Endothelial cell of hepatic sinusoid (primary cell): ENCODE measurements at regions not wholly inside any gene's neighbourhood (a gene's known extent, or its start where the extent isn't known, plus 50 kb on each side); places are given as distances from the start of the nearest gene placed in this dataset.
"Not testable (repeated sequence)": the region's sequence is repeated elsewhere in the genome, so short reads cannot be mapped to it uniquely, and the experiment has no call there.

ENCODE experiments used
- in situ Hi-C: cut with HindIII; loops from 2 replicates; pipeline ENCODE4 v1.10.0; 2017; ENCODE audit warnings: low sequenced_read_pairs

- in situ Hi-C loops: no loop called here
Observed at GRCh38 chr11:109041876-109042275, 377.0 kb downstream of the DDX10 start.

- in situ Hi-C loops: no loop called here
Observed at GRCh38 chr11:109043315-109043714, 378.4 kb downstream of the DDX10 start.

- in situ Hi-C loops: no loop called here
Observed at GRCh38 chr11:109046284-109046992, 375.6 kb upstream of the C11orf87 start.

GRCh38 chr11:109048098-109048497 is 373.9 kb upstream of the C11orf87 start:
- in situ Hi-C loops: no loop called here

GRCh38 chr11:109051200-109051599 is 370.8 kb upstream of the C11orf87 start:
- in situ Hi-C loops: no loop called here

GRCh38 chr11:109059402-109059801 is 362.6 kb upstream of the C11orf87 start:
- in situ Hi-C loops: no loop called here

GRCh38 chr11:109061394-109061793 is 360.6 kb upstream of the C11orf87 start:
- in situ Hi-C loops: no loop called here

- in situ Hi-C loops: no loop called here
Observed at GRCh38 chr11:109062445-109062844, 359.5 kb upstream of the C11orf87 start.

- in situ Hi-C loops: no loop called here
Observed at GRCh38 chr11:109062871-109063270, 359.1 kb upstream of the C11orf87 start.

GRCh38 chr11:109064618-109065311 is 357.2 kb upstream of the C11orf87 start:
- in situ Hi-C loops: not testable (repeated sequence)

- in situ Hi-C loops: no loop called here
Observed at GRCh38 chr11:109071262-109071661, 350.7 kb upstream of the C11orf87 start.

GRCh38 chr11:109071712-109072524 is 350.1 kb upstream of the C11orf87 start:
- in situ Hi-C loops: no loop called here

- in situ Hi-C loops: no loop called here
Observed at GRCh38 chr11:109073032-109073822, 348.8 kb upstream of the C11orf87 start.

- in situ Hi-C loops: no loop called here
Observed at GRCh38 chr11:109075976-109076375, 346.0 kb upstream of the C11orf87 start.

GRCh38 chr11:109076870-109077269 is 345.1 kb upstream of the C11orf87 start:
- in situ Hi-C loops: no loop called here

GRCh38 chr11:109077291-109077920 is 344.6 kb upstream of the C11orf87 start:
- in situ Hi-C loops: no loop called here

- in situ Hi-C loops: no loop called here
Observed at GRCh38 chr11:109085708-109086373, 336.1 kb upstream of the C11orf87 start.

GRCh38 chr11:109086931-109087330 is 335.1 kb upstream of the C11orf87 start:
- in situ Hi-C loops: no loop called here

- in situ Hi-C loops: no loop called here
Observed at GRCh38 chr11:109088086-109088485, 333.9 kb upstream of the C11orf87 start.

- in situ Hi-C loops: no loop called here
Observed at GRCh38 chr11:109089144-109089543, 332.8 kb upstream of the C11orf87 start.
